ENCODE measurements at regions not wholly inside any gene's neighbourhood (a gene's known extent, or its start where the extent isn't known, plus 50 kb on each side); places are given as distances from the start of the nearest gene placed in this dataset.

DNA sequence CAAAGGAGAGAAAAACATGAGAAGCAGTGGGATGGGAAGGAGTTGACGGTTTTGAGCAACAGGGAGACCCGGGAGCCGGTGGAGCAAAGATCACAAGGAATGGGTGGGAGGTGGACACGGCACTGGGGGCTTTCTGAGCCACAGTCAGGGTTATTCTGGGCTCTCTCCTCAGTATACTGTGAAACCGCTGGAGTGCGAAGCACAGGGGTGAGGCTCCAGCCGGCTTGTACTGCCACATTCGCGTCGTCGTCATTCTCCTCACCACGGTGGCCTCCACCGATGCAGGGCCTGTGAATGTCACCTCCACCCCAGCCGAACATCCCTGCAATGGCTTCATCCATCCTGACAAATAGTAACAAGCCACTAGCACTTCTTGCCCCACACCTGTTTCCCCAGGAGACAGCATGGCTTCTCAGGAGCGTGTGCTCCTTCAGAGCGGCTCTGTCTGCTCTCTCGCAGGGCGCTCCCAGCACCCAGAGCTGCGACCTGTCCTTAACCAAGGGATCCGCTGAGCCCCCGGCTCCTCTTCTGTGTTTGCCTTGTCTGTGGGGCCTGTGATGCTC is 1165.3 kb downstream of the TBC1D22A start:
- ChIA-PET POLR2A (no interaction called here), RAD21 (ENCODE audit: low non-redundant PET in 1 of 2, low total read pairs in 2 of 2, uncharacterized antibody in 2 of 2, unreplicated experiment in 2 of 2) (no interaction called here), CTCF (no interaction called here)
- Histone ChIP-seq H3K27me3 (ENCODE audit: insufficient read depth, low read length) (no peaks in the 10 kb centered on the region), H3K27ac (ENCODE audit: low read depth, low read length) (no peak overlapping the region), H3K36me3 (ENCODE audit: control insufficient read depth in 1 of 2, insufficient read depth in 2 of 2, low read length in 2 of 2) (no peaks in the 10 kb centered on the region), H4K20me1 (ENCODE audit: insufficient read depth) (no peaks in the 10 kb centered on the region), H3K79me2 (ENCODE audit: insufficient read depth, low read length) (no peaks in the 10 kb centered on the region), H3K9ac (ENCODE audit: low read length) (no peak overlapping the region), H3K9me3 (ENCODE audit: control insufficient read depth in 1 of 2, insufficient read depth in 1 of 2, low read depth in 1 of 2, low read length in 2 of 2) (peaks cover 7 to 22% of the 10 kb centered on the region in 2 experiments; a peak in 1 of 4 replicates), H3K4me2 (ENCODE audit: low read length) (no peak overlapping the region), H3K9me2 (ENCODE audit: insufficient read depth) (no peaks in the 10 kb centered on the region), H3K4me3 (replicated peaks in 1 of 2; ENCODE audit: low read depth in 1 of 2, low read length in 2 of 2) (no peak overlapping the region), H2AFZ (ENCODE audit: low read depth, low read length, poor library complexity, severe bottlenecking) (no peak overlapping the region), H3K4me1 (ENCODE audit: control insufficient read depth in 1 of 2, insufficient read depth in 2 of 2, low read length in 2 of 2) (no peaks in the 10 kb centered on the region)
- no peak for TF ChIP-seq ELF1 (IDR thresholded peaks at IDR 0.05; ENCODE audit: borderline replicate concordance, low read depth)
- no peak for TF ChIP-seq POLR2AphosphoS5 (IDR thresholded peaks at IDR 0.05; ENCODE audit: low read depth, low read length)
- TF ChIP-seq CEBPB (IDR thresholded peaks at IDR 0.05; ENCODE audit: low read depth) = no peak
- TF ChIP-seq FOSL1 (IDR thresholded peaks at IDR 0.05; ENCODE audit: low read depth) = no peak
- TF ChIP-seq SRF (IDR thresholded peaks at IDR 0.05; ENCODE audit: low read depth) = no peak
- TF ChIP-seq, protein P1, sequence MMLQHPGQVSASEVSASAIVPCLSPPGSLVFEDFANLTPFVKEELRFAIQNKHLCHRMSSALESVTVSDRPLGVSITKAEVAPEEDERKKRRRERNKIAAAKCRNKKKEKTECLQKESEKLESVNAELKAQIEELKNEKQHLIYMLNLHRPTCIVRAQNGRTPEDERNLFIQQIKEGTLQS (IDR thresholded peaks at IDR 0.05) = no peak
- no peak for TF ChIP-seq TCF7L2 (IDR thresholded peaks at IDR 0.05; ENCODE audit: borderline replicate concordance, extremely low read depth, insufficient read depth, insufficient read length)
- TF ChIP-seq YY1 (IDR thresholded peaks at IDR 0.05; ENCODE audit: extremely low read depth, insufficient replicate concordance, low read depth, low read length) = no peak
- TF ChIP-seq SIN3A (IDR thresholded peaks at IDR 0.05; ENCODE audit: low read depth) = no peak
- TF ChIP-seq EZH2 (IDR thresholded peaks at IDR 0.05) = no peak
- TF ChIP-seq, protein P2, sequence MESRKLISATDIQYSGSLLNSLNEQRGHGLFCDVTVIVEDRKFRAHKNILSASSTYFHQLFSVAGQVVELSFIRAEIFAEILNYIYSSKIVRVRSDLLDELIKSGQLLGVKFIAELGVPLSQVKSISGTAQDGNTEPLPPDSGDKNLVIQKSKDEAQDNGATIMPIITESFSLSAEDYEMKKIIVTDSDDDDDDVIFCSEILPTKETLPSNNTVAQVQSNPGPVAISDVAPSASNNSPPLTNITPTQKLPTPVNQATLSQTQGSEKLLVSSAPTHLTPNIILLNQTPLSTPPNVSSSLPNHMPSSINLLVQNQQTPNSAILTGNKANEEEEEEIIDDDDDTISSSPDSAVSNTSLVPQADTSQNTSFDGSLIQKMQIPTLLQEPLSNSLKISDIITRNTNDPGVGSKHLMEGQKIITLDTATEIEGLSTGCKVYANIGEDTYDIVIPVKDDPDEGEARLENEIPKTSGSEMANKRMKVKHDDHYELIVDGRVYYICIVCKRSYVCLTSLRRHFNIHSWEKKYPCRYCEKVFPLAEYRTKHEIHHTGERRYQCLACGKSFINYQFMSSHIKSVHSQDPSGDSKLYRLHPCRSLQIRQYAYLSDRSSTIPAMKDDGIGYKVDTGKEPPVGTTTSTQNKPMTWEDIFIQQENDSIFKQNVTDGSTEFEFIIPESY (IDR thresholded peaks at IDR 0.05; ENCODE audit: extremely low read depth, insufficient replicate concordance, low read length) = no peak
- TF ChIP-seq EGR1 (IDR thresholded peaks at IDR 0.05; ENCODE audit: low read depth) = no peak
- no peak for TF ChIP-seq CBX3 (IDR thresholded peaks at IDR 0.05; ENCODE audit: low read depth)
- no peak for TF ChIP-seq REST (IDR thresholded peaks at IDR 0.05; ENCODE audit: low read depth)
- no peak for TF ChIP-seq RAD21 (IDR thresholded peaks at IDR 0.05; ENCODE audit: low read depth)
- no peak for TF ChIP-seq POLR2A (IDR thresholded peaks at IDR 0.05; ENCODE audit: borderline replicate concordance, extremely low read depth, insufficient read depth, insufficient read length)
- TF ChIP-seq CTCF (IDR thresholded peaks at IDR 0.05 in 2 of 3, conservative IDR thresholded peaks at IDR 0.05 in 1 of 3; ENCODE audit: borderline replicate concordance in 1 of 3, insufficient read depth in 1 of 3, low read depth in 2 of 3, low read length in 2 of 3) = no peak
- intact Hi-C loops (cut with micrococcal nuclease) = no loop called here
- ATAC-seq = no peak
- DNase-seq (ENCODE audit: low read depth, low spot score) = no peak
- no TSS peak for BruUV-seq (replicated peaks)
